Esophagus muscularis mucosa (tissue), 4 donors: ENCODE measurements at regions not wholly inside any gene's neighbourhood (a gene's known extent, or its start where the extent isn't known, plus 50 kb on each side); places are given as distances from the start of the nearest gene placed in this dataset.

Source experiments
- DNase-seq: peaks from one replicate; pipeline ENCODE4 v3.0.0-alpha.2; 2017; ENCODE audit errors: extremely low spot score
- H3K27ac ChIP-seq, 4 donors: fragments of 200-600 bp; sonication (generic); replicated peaks in 1 of 4; 1 replicate in 3 of 4; 2 replicates in 1 of 4; pipeline ENCODE4 v1.5.1; 2016 to 2019; ENCODE audit warnings: mild to moderate bottlenecking in 1 of 4
- H3K27me3 ChIP-seq, 4 donors: fragments of 200-600 bp; sonication (generic); one replicate each; pipeline versions ENCODE4 v1.5.1 to v1.6.0; 2016 to 2019
- H3K36me3 ChIP-seq, 4 donors: fragments of 200-600 bp; sonication (generic); one replicate each; pipeline ENCODE4 v1.5.1; 2016 to 2019
- H3K4me1 ChIP-seq, 4 donors: fragments of 200-600 bp; sonication (generic); one replicate each; pipeline ENCODE4 v1.5.1; 2016 to 2019
- H3K4me3 ChIP-seq, 4 donors: fragments of 200-600 bp; sonication (generic); 1 replicate in 2 of 4; 2 replicates in 2 of 4; pipeline ENCODE4 v1.5.1; 2016 to 2019; ENCODE audit warnings: mild to moderate bottlenecking in 4 of 4, moderate library complexity in 1 of 4
- H3K9me3 ChIP-seq, 4 donors: fragments of 200-600 bp; sonication (generic); 1 replicate in 3 of 4; 2 replicates in 1 of 4; pipeline ENCODE4 v1.5.1; 2016 to 2019
- CTCF ChIP-seq, 3 experiments: fragments of 200-600 bp in 2 of 3; fragments of 450-650 bp in 1 of 3; sonication (generic) in 2 of 3; IDR thresholded peaks; one replicate each; pipeline ENCODE4 v1.5.1; 2017 to 2019; ENCODE audit warnings: antibody characterized with exemption in 3 of 3, mild to moderate bottlenecking in 2 of 3, moderate library complexity in 1 of 3
- EP300 ChIP-seq: sonication (generic); formaldehyde crosslinking; IDR thresholded peaks from one replicate; pipeline ENCODE4 v1.6.1; 2017; ENCODE audit warnings: antibody characterized with exemption
- POLR2A ChIP-seq: fragments of 450-650 bp; IDR thresholded peaks from one replicate; pipeline ENCODE4 v1.6.1; 2017; ENCODE audit warnings: antibody characterized with exemption, moderate library complexity, mild to moderate bottlenecking, low read depth
- POLR2AphosphoS5 ChIP-seq, 2 donors: sonication (generic); formaldehyde crosslinking; IDR thresholded peaks; one replicate each; pipeline ENCODE4 v1.6.1; 2017; ENCODE audit warnings: antibody characterized with exemption in 2 of 2
- WGBS: methylation state at CpG from one replicate; pipeline ENCODE4 v1.1.5; 2018; 5-methylcytosine and 5-hydroxymethylcytosine counted together
- intact Hi-C: fragments of 100-400 bp; cut with DNase I; formaldehyde crosslinking; loops from one replicate; pipeline ENCODE4 v1.15.1; 2023

GRCh38 chr11:111135778-111136570, 109.6 kb upstream of the POU2AF2 start:
- DNase-seq, result no peak

GRCh38 chr11:111135101-111135500, 110.4 kb upstream of the POU2AF2 start:
- WGBS, result 81% methylated on average over 2 of the region's 2 CpGs
- no peak for TF ChIP-seq POLR2AphosphoS5 (IDR thresholded peaks at IDR 0.05)
- no peak for TF ChIP-seq CTCF (IDR thresholded peaks at IDR 0.05)
- no peak for TF ChIP-seq POLR2A
- TF ChIP-seq EP300, result no peak
- no peaks in the 10 kb centered on the region for H3K9me3 ChIP-seq
- no peak overlapping the region for H3K27ac ChIP-seq
- intact Hi-C loops, result no loop called here
- H3K36me3 ChIP-seq, result no peaks in the 10 kb centered on the region
- DNase-seq, result no peak
- H3K27me3 ChIP-seq, result no peaks in the 10 kb centered on the region
- H3K4me1 ChIP-seq, result peaks cover 0 to 10% (median 6%) of the 10 kb centered on the region in 4 donors
- H3K4me3 ChIP-seq, result no peak overlapping the region

More at GRCh38 chr11:111135778-111136570, 109.6 kb upstream of the POU2AF2 start:
- intact Hi-C loops, result no loop called here
- H3K36me3 ChIP-seq, result no peaks in the 10 kb centered on the region
- no peak overlapping the region for H3K27ac ChIP-seq
- TF ChIP-seq CTCF (IDR thresholded peaks at IDR 0.05) (no peak), POLR2A (no peak), POLR2AphosphoS5 (IDR thresholded peaks at IDR 0.05) (no peak), EP300 (no peak)
- H3K9me3 ChIP-seq, result no peaks in the 10 kb centered on the region
- no peaks in the 10 kb centered on the region for H3K27me3 ChIP-seq
- H3K4me3 ChIP-seq, result no peak overlapping the region
- H3K4me1 ChIP-seq, result peaks cover 0 to 10% (median 6%) of the 10 kb centered on the region in 4 donors
- 77% methylated on average over 11 of the region's 11 CpGs for WGBS

- Histone ChIP-seq H3K27me3 (no peaks in the 10 kb centered on the region), H3K4me3 (no peak overlapping the region), H3K4me1 (no peaks in the 10 kb centered on the region), H3K36me3 (no peaks in the 10 kb centered on the region), H3K9me3 (no peaks in the 10 kb centered on the region), H3K27ac (no peak overlapping the region)
- no peak for DNase-seq
- intact Hi-C loops, result no loop called here
- WGBS, result 61% methylated on average over 3 of the region's 3 CpGs
- TF ChIP-seq POLR2A (no peak), POLR2AphosphoS5 (IDR thresholded peaks at IDR 0.05) (no peak), EP300 (no peak), CTCF (IDR thresholded peaks at IDR 0.05) (no peak)
Observed at GRCh38 chr11:111128076-111128870, 117.3 kb upstream of the POU2AF2 start.

GRCh38 chr11:111124724-111125123, 120.8 kb upstream of the POU2AF2 start:
- H3K4me3 ChIP-seq, result no peak overlapping the region
- no peak overlapping the region for H3K27ac ChIP-seq
- 79% methylated on average over 1 of the region's 1 CpG for WGBS
- no peaks in the 10 kb centered on the region for H3K4me1 ChIP-seq
- DNase-seq, result no peak
- TF ChIP-seq POLR2A, result no peak
- no peak for TF ChIP-seq CTCF (IDR thresholded peaks at IDR 0.05)
- TF ChIP-seq POLR2AphosphoS5 (IDR thresholded peaks at IDR 0.05), result no peak
- no peak for TF ChIP-seq EP300
- intact Hi-C loops, result no loop called here
- no peaks in the 10 kb centered on the region for H3K27me3 ChIP-seq
- H3K9me3 ChIP-seq, result no peaks in the 10 kb centered on the region
- no peaks in the 10 kb centered on the region for H3K36me3 ChIP-seq
